ENCODE measurements at regions not wholly inside any gene's neighbourhood (a gene's known extent, or its start where the extent isn't known, plus 50 kb on each side); places are given as distances from the start of the nearest gene placed in this dataset.

GRCh38 chr1:164446020-164446419 is 113.0 kb upstream of the PBX1 start:
- ATAC-seq = no peak
- Histone ChIP-seq H3K4me1 (ENCODE audit: control insufficient read depth in 1 of 2, insufficient read depth in 2 of 2, low read length in 2 of 2) (no peaks in the 10 kb centered on the region), H2AFZ (ENCODE audit: low read depth, low read length, poor library complexity, severe bottlenecking) (no peak overlapping the region), H3K9ac (ENCODE audit: low read length) (no peak overlapping the region), H3K9me3 (ENCODE audit: control insufficient read depth in 1 of 2, insufficient read depth in 1 of 2, low read depth in 1 of 2, low read length in 2 of 2) (no peaks in the 10 kb centered on the region), H3K27me3 (ENCODE audit: insufficient read depth, low read length) (no peaks in the 10 kb centered on the region), H3K79me2 (ENCODE audit: insufficient read depth, low read length) (no peaks in the 10 kb centered on the region), H3K36me3 (ENCODE audit: control insufficient read depth in 1 of 2, insufficient read depth in 2 of 2, low read length in 2 of 2) (no peaks in the 10 kb centered on the region), H3K4me2 (ENCODE audit: low read length) (no peak overlapping the region), H3K9me2 (ENCODE audit: insufficient read depth) (0 out of 2 replicates have a peak, but pooled peaks cover 3% of the 10 kb centered on the region), H3K4me3 (replicated peaks in 1 of 2; ENCODE audit: low read depth in 1 of 2, low read length in 2 of 2) (no peak overlapping the region), H3K27ac (ENCODE audit: low read depth, low read length) (no peak overlapping the region), H4K20me1 (ENCODE audit: insufficient read depth) (no peaks in the 10 kb centered on the region)
- ChIA-PET RAD21 (ENCODE audit: low non-redundant PET in 1 of 2, low total read pairs in 2 of 2, uncharacterized antibody in 2 of 2, unreplicated experiment in 2 of 2) (no interaction called here), CTCF (no interaction called here), POLR2A (no interaction called here)
- intact Hi-C loops (cut with micrococcal nuclease) = loop anchor here (10.0 kb wide), 1 partner anchor 59 kb away; no protein-coding TSS in a partner anchor
- no TSS peak for BruUV-seq (replicated peaks)
- DNase-seq (ENCODE audit: low read depth, low spot score) = no peak
- no peak for TF ChIP-seq MAX (IDR thresholded peaks at IDR 0.05)

GRCh38 chr1:164452549-164452948 is 106.4 kb upstream of the PBX1 start:
- H3K9me2 ChIP-seq (ENCODE audit: insufficient read depth) = no peaks in the 10 kb centered on the region
- no peaks in the 10 kb centered on the region for H4K20me1 ChIP-seq (ENCODE audit: insufficient read depth)
- H3K4me2 ChIP-seq (ENCODE audit: low read length) = no peak overlapping the region
- H3K79me2 ChIP-seq (ENCODE audit: insufficient read depth, low read length) = no peaks in the 10 kb centered on the region
- ATAC-seq = no peak
- RAD21 ChIA-PET (ENCODE audit: low non-redundant PET in 1 of 2, low total read pairs in 2 of 2, uncharacterized antibody in 2 of 2, unreplicated experiment in 2 of 2) = no interaction called here
- no peak overlapping the region for H3K27ac ChIP-seq (ENCODE audit: low read depth, low read length)
- no peaks in the 10 kb centered on the region for H3K9me3 ChIP-seq (ENCODE audit: control insufficient read depth in 1 of 2, insufficient read depth in 1 of 2, low read depth in 1 of 2, low read length in 2 of 2)
- CTCF ChIA-PET = no interaction called here
- no peak overlapping the region for H3K9ac ChIP-seq (ENCODE audit: low read length)
- BruUV-seq (replicated peaks) = no TSS peak
- no peak overlapping the region for H2AFZ ChIP-seq (ENCODE audit: low read depth, low read length, poor library complexity, severe bottlenecking)
- DNase-seq (ENCODE audit: low read depth, low spot score) = no peak
- no peak for TF ChIP-seq ELF1 (IDR thresholded peaks at IDR 0.05; ENCODE audit: borderline replicate concordance, low read depth)
- no peak for TF ChIP-seq POLR2A (IDR thresholded peaks at IDR 0.05; ENCODE audit: borderline replicate concordance, extremely low read depth, insufficient read depth, insufficient read length)
- TF ChIP-seq CBX3 (IDR thresholded peaks at IDR 0.05; ENCODE audit: low read depth) = no peak
- TF ChIP-seq CEBPB (IDR thresholded peaks at IDR 0.05; ENCODE audit: low read depth) = no peak
- TF ChIP-seq SP1 (IDR thresholded peaks at IDR 0.05; ENCODE audit: low read depth) = no peak
- no peak for TF ChIP-seq ATF3 (IDR thresholded peaks at IDR 0.05)
- H3K4me1 ChIP-seq (ENCODE audit: control insufficient read depth in 1 of 2, insufficient read depth in 2 of 2, low read length in 2 of 2) = no peaks in the 10 kb centered on the region
- H3K27me3 ChIP-seq (ENCODE audit: insufficient read depth, low read length) = no peaks in the 10 kb centered on the region
- H3K4me3 ChIP-seq (replicated peaks in 1 of 2; ENCODE audit: low read depth in 1 of 2, low read length in 2 of 2) = no peak overlapping the region
- intact Hi-C loops (cut with micrococcal nuclease) = no loop called here
- POLR2A ChIA-PET = no interaction called here
- no peaks in the 10 kb centered on the region for H3K36me3 ChIP-seq (ENCODE audit: control insufficient read depth in 1 of 2, insufficient read depth in 2 of 2, low read length in 2 of 2)

All from HCT116 (cell line).